Astrocyte of the spinal cord (primary cell): ENCODE measurements at regions not wholly inside any gene's neighbourhood (a gene's known extent, or its start where the extent isn't known, plus 50 kb on each side); places are given as distances from the start of the nearest gene placed in this dataset.

Experiments used
- DNase-seq: peaks from one replicate; pipeline ENCODE4 v3.0.0; 2011; ENCODE audit warnings: low read depth, low spot score
- H3K4me3 ChIP-seq: 2 replicates; pipeline ENCODE4 v1.5.1; 2011; ENCODE audit warnings: low read depth, mild to moderate bottlenecking, low read length, moderate library complexity
- CTCF ChIP-seq: IDR thresholded peaks from 2 replicates; pipeline ENCODE4 v1.5.1; 2012; ENCODE audit warnings: low read depth, mild to moderate bottlenecking, low read length, inconsistent platforms
- in situ Hi-C: cut with HindIII; loops from 2 replicates; pipeline ENCODE4 v1.10.0; 2017; ENCODE audit warnings: low sequenced_read_pairs

DNA sequence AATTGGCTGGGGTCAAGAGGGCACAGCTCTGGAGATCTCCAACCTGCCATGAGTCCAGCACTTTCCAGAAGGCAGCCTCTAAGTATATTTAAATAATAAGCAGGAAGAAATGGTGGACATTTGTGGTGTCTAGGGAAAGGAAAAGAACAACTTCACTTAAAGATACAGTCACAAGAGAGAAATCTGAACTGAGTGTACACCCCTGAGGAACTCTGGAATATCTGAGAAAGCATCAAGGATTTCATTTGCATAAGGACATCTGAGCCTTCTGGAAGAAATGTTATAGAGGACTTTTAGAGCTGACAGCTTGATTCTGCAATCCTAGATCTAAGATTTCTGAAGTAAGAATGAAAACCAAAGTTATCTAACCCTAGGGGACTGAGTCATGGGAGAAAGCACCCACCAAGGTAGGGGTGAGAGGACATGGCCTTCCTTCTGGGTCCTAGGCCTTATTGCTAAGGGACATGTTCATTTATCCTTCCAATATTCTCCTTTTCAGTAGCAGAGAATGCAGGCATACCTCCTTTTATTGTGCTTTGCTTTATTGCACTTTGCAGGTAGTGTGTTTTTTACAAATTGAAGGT is 253.4 kb upstream of the SLC24A2 start:
- TF ChIP-seq CTCF: no peak
- no peak overlapping the region for H3K4me3 ChIP-seq
- no peak for DNase-seq
- in situ Hi-C loops: no loop called here

DNA sequence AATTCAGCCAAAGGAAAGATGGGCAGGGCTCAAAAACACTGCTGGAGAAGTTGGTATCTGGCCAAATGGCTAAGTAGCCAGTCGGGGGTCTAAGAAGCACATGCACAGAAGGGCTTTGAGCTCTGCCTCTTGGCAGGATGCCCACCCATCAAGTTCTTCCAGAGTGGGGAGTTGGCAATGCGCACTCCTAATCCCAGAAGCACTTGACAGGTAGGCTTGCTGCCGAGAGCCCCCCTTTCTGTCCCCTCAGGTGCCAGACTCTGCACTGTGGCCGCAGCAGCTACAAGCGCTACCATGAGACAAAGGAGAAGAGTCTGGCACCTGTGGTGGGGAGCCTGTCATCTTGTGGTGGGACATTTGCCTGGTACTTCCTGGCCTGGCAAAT is 252.9 kb upstream of the SLC24A2 start:
- H3K4me3 ChIP-seq: no peak overlapping the region
- in situ Hi-C loops: no loop called here
- no peak for TF ChIP-seq CTCF
- no peak for DNase-seq

GRCh38 chr9:20040991-20041696 is 252.3 kb upstream of the SLC24A2 start:
- in situ Hi-C loops: no loop called here
- no peak for TF ChIP-seq CTCF
- no peak overlapping the region for H3K4me3 ChIP-seq
- no peak for DNase-seq

DNA sequence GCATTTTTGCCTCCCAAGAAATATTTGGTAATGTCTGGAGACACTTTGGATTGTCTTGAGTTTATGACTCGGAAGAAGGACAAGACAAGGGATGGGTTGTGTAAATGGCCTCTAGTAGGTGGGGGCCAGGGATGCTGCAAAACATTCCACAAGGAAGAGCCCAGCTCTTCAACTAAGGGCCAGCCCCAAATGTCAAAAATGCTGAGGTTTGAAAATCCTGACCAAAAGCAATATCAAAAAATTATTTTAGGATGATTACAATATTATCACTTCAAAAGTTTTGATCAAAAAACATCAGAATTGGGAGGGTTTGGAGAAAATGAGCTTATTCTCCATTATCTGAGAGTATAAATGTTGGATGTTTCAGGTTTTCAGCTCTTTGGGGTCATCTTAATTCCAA is 248.9 kb upstream of the SLC24A2 start:
- no peak overlapping the region for H3K4me3 ChIP-seq
- in situ Hi-C loops: no loop called here
- DNase-seq: no peak
- no peak for TF ChIP-seq CTCF

DNA sequence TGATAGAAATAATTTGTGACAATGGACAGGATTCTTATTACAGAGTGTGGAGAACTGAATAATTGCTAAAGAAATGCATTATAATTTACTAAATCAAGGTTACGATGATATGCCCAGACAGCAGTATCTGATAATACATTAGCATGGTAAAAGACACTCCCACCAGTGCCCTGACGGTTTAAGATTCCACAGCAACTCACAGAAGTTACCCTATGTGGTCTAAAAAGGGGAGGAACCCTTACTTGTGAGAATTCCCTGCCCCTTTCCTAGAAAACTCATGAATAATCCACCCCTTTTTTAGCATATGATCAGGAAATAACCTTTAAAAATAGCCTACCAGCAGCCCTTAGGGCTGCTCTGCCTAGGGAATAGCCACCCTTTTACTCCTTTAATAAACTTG is 244.7 kb upstream of the SLC24A2 start:
- no peak for DNase-seq
- no peak overlapping the region for H3K4me3 ChIP-seq
- TF ChIP-seq CTCF: no peak
- in situ Hi-C loops: no loop called here

DNA sequence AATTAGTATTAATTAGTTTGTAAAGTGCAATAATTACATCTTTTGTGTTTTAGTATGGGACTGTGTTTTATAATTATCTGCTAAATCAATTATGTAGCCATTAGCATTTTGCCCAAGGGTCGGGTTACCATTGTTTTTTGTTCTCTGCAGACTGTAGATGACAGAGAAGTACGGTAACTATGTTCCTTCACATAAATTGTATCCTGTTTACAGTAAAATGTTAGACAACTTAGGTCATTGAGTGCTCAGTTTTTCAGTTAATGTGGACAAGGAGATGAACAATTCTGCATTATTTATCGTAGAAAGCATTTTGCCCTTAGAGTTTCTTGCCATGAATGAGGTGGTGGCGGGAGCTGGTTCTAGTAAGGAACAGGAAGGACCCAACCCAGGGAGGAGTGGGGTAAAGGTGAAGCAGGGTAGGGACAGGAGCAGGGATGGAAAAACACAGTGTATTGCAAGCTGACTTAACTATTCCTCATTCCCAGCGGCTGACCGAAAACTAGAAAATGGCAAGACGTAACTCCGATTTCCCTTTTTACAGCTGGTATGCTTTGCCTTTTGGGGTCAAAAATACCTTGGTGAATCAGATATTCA is 243.7 kb upstream of the SLC24A2 start:
- in situ Hi-C loops: no loop called here
- no peak overlapping the region for H3K4me3 ChIP-seq
- TF ChIP-seq CTCF: no peak
- DNase-seq: no peak
